Activated naive CD4-positive, alpha-beta T cell treated with anti-CD3 and anti-CD28 coated beads for 36 hours (primary cell): ENCODE measurements at regions not wholly inside any gene's neighbourhood (a gene's known extent, or its start where the extent isn't known, plus 50 kb on each side); places are given as distances from the start of the nearest gene placed in this dataset.
A peak's percentile ranks its signal among the peaks of the same experiment; 100 is the strongest.

Experiments used
- CTCF ChIA-PET: fragments of 350-600 bp; sonication (Branson Sonifier 250); formaldehyde crosslinking; loops from one replicate; lab custom pipeline; 2021; ENCODE audit warnings: antibody characterized with exemption; lab: Charles Lee
- DNase-seq: peaks from one replicate; pipeline ENCODE4 v3.0.0-alpha.2; 2020
- H3K27ac Mint-ChIP-seq: one replicate; pipeline ENCODE4 v1.8.0; 2021; ENCODE audit warnings: mild to moderate bottlenecking, mixed read lengths
- H3K27me3 Mint-ChIP-seq: one replicate; pipeline ENCODE4 v1.8.0; 2021; ENCODE audit warnings: low read depth, mixed read lengths
- H3K36me3 Mint-ChIP-seq: one replicate; pipeline ENCODE4 v1.8.0; 2021; ENCODE audit warnings: low read depth, mixed read lengths
- H3K4me1 Mint-ChIP-seq: one replicate; pipeline ENCODE4 v1.8.0; 2021; ENCODE audit warnings: low read depth, mixed read lengths
- H3K4me3 Mint-ChIP-seq: one replicate; pipeline ENCODE4 v1.8.0; 2021; ENCODE audit warnings: mild to moderate bottlenecking, moderate library complexity, mixed read lengths
- H3K9me3 Mint-ChIP-seq: one replicate; pipeline ENCODE4 v1.8.0; 2021; ENCODE audit warnings: mixed read lengths
- intact Hi-C: fragments of 100-400 bp; cut with micrococcal nuclease; formaldehyde crosslinking; loops from one replicate; pipeline ENCODE4 v1.15.1; 2023

DNA sequence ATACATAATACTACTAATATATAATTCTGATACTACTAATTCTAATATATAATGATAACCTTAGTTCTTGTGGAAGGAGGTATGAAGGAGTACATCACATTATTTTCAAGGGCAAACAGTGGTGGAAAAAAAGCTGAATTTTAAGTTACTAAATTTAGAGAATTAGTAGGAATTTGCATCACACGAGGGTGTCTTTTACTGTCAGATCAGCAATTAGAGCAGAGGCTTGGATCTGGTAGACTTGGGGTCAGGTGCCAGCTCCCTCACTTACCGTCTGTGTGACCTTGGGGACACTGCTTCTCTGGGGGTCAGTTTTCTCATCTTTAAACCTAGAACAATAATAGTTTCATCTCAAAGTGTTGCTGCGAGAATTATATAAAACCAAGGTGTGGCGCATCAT is 114.1 kb upstream of the NEDD4L start:
- intact Hi-C loops, result no loop called here
- Mint-ChIP-seq H3K27ac (no peak overlapping the region), H3K36me3 (no peaks in the 10 kb centered on the region), H3K27me3 (no peaks in the 10 kb centered on the region), H3K9me3 (no peaks in the 10 kb centered on the region), H3K4me1 (peaks cover 3% of the 10 kb centered on the region), H3K4me3 (no peak overlapping the region)
- CTCF ChIA-PET, result interaction anchor here (0.5 kb wide), 1 partner anchor 667 kb away, joined by 3 read pairs; no protein-coding TSS in a partner anchor
- no peak for DNase-seq

DNA sequence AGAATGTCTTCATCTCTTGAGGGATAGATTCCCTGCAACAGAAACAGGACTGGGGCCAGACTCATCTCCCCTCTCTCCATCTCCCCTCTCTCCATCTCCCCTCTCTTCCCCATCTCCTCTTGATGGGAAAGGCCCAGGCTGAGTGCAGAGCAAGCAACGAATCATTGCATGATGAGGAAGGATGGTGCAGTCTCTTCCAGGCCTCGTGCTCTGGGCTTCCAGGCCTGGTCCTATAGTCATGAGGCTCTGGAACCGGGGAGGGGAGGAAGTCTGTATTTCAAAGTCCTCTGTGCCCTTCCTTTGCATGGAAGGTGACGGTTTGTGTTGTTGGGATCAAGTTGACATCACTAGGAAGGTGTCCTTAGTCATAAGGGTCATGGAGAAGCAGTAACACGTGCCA is 115.6 kb upstream of the NEDD4L start:
- Mint-ChIP-seq H3K4me1 (peaks cover 3% of the 10 kb centered on the region), H3K27ac (no peak overlapping the region), H3K4me3 (no peak overlapping the region), H3K36me3 (no peaks in the 10 kb centered on the region), H3K27me3 (peaks cover 4% of the 10 kb centered on the region), H3K9me3 (no peaks in the 10 kb centered on the region)
- intact Hi-C loops, result no loop called here
- DNase-seq, result no peak
- CTCF ChIA-PET, result no interaction called here

GRCh38 chr18:57927511-57927910 is 116.5 kb upstream of the NEDD4L start:
- H3K27ac Mint-ChIP-seq, result no peak overlapping the region
- intact Hi-C loops, result no loop called here
- peaks cover 4% of the 10 kb centered on the region for H3K27me3 Mint-ChIP-seq
- no peak overlapping the region for H3K4me3 Mint-ChIP-seq
- H3K9me3 Mint-ChIP-seq, result no peaks in the 10 kb centered on the region
- no peak for DNase-seq
- peaks cover 3% of the 10 kb centered on the region for H3K4me1 Mint-ChIP-seq
- H3K36me3 Mint-ChIP-seq, result no peaks in the 10 kb centered on the region
- CTCF ChIA-PET, result interaction anchor here (0.6 kb wide), 1 partner anchor 1073 kb away, joined by 5 read pairs; no protein-coding TSS in a partner anchor

- no peak for DNase-seq
- no peaks in the 10 kb centered on the region for H3K9me3 Mint-ChIP-seq
- intact Hi-C loops, result no loop called here
- no peak overlapping the region for H3K4me3 Mint-ChIP-seq
- peaks cover 4% of the 10 kb centered on the region for H3K27me3 Mint-ChIP-seq
- CTCF ChIA-PET, result no interaction called here
- H3K27ac Mint-ChIP-seq, result no peak overlapping the region
- H3K4me1 Mint-ChIP-seq, result no peaks in the 10 kb centered on the region
- no peaks in the 10 kb centered on the region for H3K36me3 Mint-ChIP-seq
These were observed 118.3 kb upstream of the NEDD4L start for GRCh38 chr18:57925706-57926105.

- no peak for DNase-seq
- no peaks in the 10 kb centered on the region for H3K36me3 Mint-ChIP-seq
- CTCF ChIA-PET, result no interaction called here
- intact Hi-C loops, result loop anchor here (5.0 kb wide), 1 partner anchor 91 kb away; no protein-coding TSS in a partner anchor
- no peak overlapping the region for H3K4me3 Mint-ChIP-seq
- H3K27me3 Mint-ChIP-seq, result peaks cover 15% of the 10 kb centered on the region
- H3K9me3 Mint-ChIP-seq, result no peaks in the 10 kb centered on the region
- no peaks in the 10 kb centered on the region for H3K4me1 Mint-ChIP-seq
- no peak overlapping the region for H3K27ac Mint-ChIP-seq
These were observed 120.4 kb upstream of the NEDD4L start for GRCh38 chr18:57923611-57924010.

GRCh38 chr18:57922885-57923284 is 119.8 kb upstream of the ATP8B1 start:
- Mint-ChIP-seq H3K4me1 (no peaks in the 10 kb centered on the region), H3K27ac (no peak overlapping the region), H3K36me3 (no peaks in the 10 kb centered on the region), H3K27me3 (peaks cover 15% of the 10 kb centered on the region), H3K4me3 (no peak overlapping the region), H3K9me3 (no peaks in the 10 kb centered on the region)
- CTCF ChIA-PET, result interaction anchor here (0.7 kb wide), 1 partner anchor 262 kb away, joined by 7 read pairs; no protein-coding TSS in a partner anchor
- DNase-seq, result no peak
- intact Hi-C loops, result loop anchor here (5.0 kb wide), 1 partner anchor 91 kb away; no protein-coding TSS in a partner anchor

GRCh38 chr18:57921708-57922107 is 118.6 kb upstream of the ATP8B1 start:
- no peaks in the 10 kb centered on the region for H3K4me1 Mint-ChIP-seq
- H3K27ac Mint-ChIP-seq, result no peak overlapping the region
- H3K36me3 Mint-ChIP-seq, result no peaks in the 10 kb centered on the region
- peak; percentile 63 for DNase-seq
- intact Hi-C loops, result loop anchor here (5.0 kb wide), 1 partner anchor 89 kb away; no protein-coding TSS in a partner anchor
- peaks cover 15% of the 10 kb centered on the region for H3K27me3 Mint-ChIP-seq
- no peak overlapping the region for H3K4me3 Mint-ChIP-seq
- H3K9me3 Mint-ChIP-seq, result no peaks in the 10 kb centered on the region
- CTCF ChIA-PET, result no interaction called here

DNA sequence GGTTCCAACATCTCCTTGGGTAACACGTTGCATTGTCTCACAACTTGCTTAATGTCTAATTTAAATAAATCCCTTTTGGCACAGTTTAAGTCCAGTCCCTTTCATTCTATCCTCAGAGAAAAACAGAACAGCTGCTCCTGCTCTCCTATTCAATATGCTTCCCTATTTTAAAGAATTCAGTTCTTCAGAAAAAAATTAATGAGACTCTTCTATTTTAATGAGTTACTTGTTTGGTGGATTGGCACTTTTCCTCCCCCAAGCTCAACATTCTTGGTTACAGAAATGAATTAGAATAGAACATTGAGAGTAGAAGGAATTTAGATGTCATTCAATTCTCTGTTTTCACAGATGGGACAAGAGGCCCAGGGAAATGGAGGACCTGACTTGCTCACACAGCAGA is 116.9 kb upstream of the ATP8B1 start:
- Mint-ChIP-seq H3K27ac (no peak overlapping the region), H3K4me3 (no peak overlapping the region), H3K4me1 (peaks cover 10% of the 10 kb centered on the region), H3K27me3 (peaks cover 15% of the 10 kb centered on the region), H3K9me3 (no peaks in the 10 kb centered on the region), H3K36me3 (no peaks in the 10 kb centered on the region)
- CTCF ChIA-PET, result no interaction called here
- no peak for DNase-seq
- intact Hi-C loops, result loop anchor here (5.0 kb wide), 1 partner anchor 88 kb away; no protein-coding TSS in a partner anchor

DNA sequence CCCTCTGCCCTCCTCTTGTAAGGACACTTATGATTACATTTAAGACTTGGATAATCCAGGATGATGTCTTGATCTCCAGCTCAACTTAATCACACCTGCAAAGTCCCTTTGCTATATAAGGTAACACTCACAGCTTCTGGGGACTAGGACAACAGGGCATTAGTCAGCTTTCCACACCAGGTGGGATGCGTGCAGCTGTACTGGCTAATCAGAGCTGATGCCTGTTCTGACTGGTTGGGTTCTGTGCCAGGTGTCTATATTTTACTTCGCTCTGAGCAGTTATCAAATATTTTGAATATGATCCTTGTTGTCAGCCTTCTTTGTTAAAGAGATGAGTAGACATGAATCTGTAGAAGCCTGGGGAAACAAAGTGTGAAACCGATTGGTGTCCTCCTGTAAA is 115.5 kb upstream of the ATP8B1 start:
- Mint-ChIP-seq H3K27ac (no peak overlapping the region), H3K36me3 (no peaks in the 10 kb centered on the region), H3K27me3 (peaks cover 12% of the 10 kb centered on the region), H3K4me1 (peaks cover 10% of the 10 kb centered on the region), H3K9me3 (no peaks in the 10 kb centered on the region), H3K4me3 (no peak overlapping the region)
- CTCF ChIA-PET, result no interaction called here
- intact Hi-C loops, result no loop called here
- DNase-seq, result no peak

- H3K4me3 Mint-ChIP-seq, result no peak overlapping the region
- H3K27ac Mint-ChIP-seq, result no peak overlapping the region
- H3K4me1 Mint-ChIP-seq, result peaks cover 10% of the 10 kb centered on the region
- H3K36me3 Mint-ChIP-seq, result no peaks in the 10 kb centered on the region
- CTCF ChIA-PET, result no interaction called here
- no peaks in the 10 kb centered on the region for H3K9me3 Mint-ChIP-seq
- intact Hi-C loops, result no loop called here
- peaks cover 12% of the 10 kb centered on the region for H3K27me3 Mint-ChIP-seq
- no peak for DNase-seq
These were observed 113.6 kb upstream of the ATP8B1 start for GRCh38 chr18:57916684-57917083.

DNA sequence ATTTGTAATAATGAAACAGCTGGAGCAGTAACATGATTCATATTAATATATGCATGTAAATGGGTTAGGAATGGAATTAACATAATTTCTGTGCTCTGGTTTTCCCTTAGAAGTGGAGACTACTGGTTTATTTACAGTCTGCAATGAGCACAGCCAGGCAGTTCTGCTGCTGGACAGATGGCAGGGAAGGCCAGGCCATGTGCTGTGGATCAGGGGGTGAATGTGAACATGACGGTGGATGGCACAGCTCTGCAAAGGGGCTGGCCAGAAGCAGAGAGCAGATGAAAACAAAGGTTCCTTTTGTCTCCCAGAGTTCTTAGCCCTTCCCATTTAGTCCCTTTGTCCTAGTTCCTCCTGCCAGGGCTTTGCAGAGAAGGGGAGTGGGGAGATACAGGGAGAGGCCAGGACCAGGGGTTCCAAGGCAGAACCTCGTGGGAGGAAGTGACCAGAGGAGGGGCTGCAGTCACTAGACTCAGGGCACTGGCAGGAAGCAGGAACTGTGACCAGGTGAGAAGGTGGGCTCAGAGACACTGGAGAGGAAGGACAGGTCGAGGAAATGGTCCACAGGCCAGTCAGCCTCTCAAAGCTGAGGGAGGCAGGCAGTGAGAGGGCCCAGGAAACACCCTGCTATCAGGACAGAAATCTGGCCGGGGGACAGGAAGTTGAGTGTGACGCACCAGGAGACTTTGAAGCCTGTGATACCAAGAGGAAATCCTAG is 112.9 kb upstream of the ATP8B1 start:
- peak; percentile 47 for DNase-seq
- CTCF ChIA-PET, result no interaction called here
- intact Hi-C loops, result no loop called here
- no peaks in the 10 kb centered on the region for H3K36me3 Mint-ChIP-seq
- H3K4me3 Mint-ChIP-seq, result no peak overlapping the region
- H3K4me1 Mint-ChIP-seq, result peaks cover 10% of the 10 kb centered on the region
- peaks cover 12% of the 10 kb centered on the region for H3K27me3 Mint-ChIP-seq
- no peak overlapping the region for H3K27ac Mint-ChIP-seq
- no peaks in the 10 kb centered on the region for H3K9me3 Mint-ChIP-seq

- H3K4me3 Mint-ChIP-seq, result no peak overlapping the region
- H3K27me3 Mint-ChIP-seq, result peaks cover 12% of the 10 kb centered on the region
- no peaks in the 10 kb centered on the region for H3K9me3 Mint-ChIP-seq
- no peaks in the 10 kb centered on the region for H3K36me3 Mint-ChIP-seq
- no peak overlapping the region for H3K27ac Mint-ChIP-seq
- DNase-seq, result no peak
- CTCF ChIA-PET, result no interaction called here
- peaks cover 10% of the 10 kb centered on the region for H3K4me1 Mint-ChIP-seq
- intact Hi-C loops, result no loop called here
These were observed 112.1 kb upstream of the ATP8B1 start for GRCh38 chr18:57915248-57915647.

DNA sequence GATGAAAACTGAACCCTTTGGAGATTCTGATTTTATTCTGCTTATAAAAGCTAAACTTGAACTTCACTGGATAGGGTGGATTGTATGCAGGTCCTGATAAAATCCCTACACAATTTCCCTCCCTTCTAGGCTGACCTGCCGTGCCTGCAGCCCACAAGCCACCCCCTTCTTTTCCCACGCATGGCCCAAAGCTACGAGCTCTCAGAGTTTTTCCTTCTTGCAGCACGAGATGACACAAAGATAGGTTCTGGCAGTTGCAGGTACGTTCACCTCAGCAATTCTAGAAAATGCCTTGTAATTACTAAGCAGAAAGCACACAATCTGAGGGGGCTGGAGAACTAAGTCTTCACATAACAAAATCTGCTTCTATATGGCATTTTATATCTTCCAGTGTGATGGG is 110.6 kb upstream of the ATP8B1 start:
- Mint-ChIP-seq H3K4me3 (no peak overlapping the region), H3K27ac (no peak overlapping the region), H3K27me3 (peaks cover 1% of the 10 kb centered on the region), H3K4me1 (peaks cover 10% of the 10 kb centered on the region), H3K9me3 (no peaks in the 10 kb centered on the region), H3K36me3 (no peaks in the 10 kb centered on the region)
- intact Hi-C loops, result no loop called here
- no peak for DNase-seq
- CTCF ChIA-PET, result interaction anchor here (1.2 kb wide), 1 partner anchor 9 kb away, joined by 4 read pairs; no protein-coding TSS in a partner anchor
